GM12878 (cell line): ENCODE measurements at regions not wholly inside any gene's neighbourhood (a gene's known extent, or its start where the extent isn't known, plus 50 kb on each side); places are given as distances from the start of the nearest gene placed in this dataset.

ENCODE experiments used
- ATAC-seq: fragments of 200-7000 bp; cut with Tn5 transposase; 3 replicates; pipeline ENCODE4 v1.9.1; 2020; ENCODE audit warnings: mild to moderate bottlenecking, moderate library complexity
- BruUV-seq: library from RNA; stranded (reverse); fragments of 400-500 nt; replicated peaks from 2 replicates; lab custom pipeline; 2021; lab: Mats Ljungman, UMichigan
- CTCF ChIA-PET: fragments of 300-600 bp; sonication (Branson Sonifier 250); formaldehyde crosslinking; extraction: SDS; loops from one replicate; lab custom pipeline; 2021; ENCODE audit warnings: inconsistent platforms; lab: Yijun Ruan, JAX
- POLR2A ChIA-PET: fragments of 350-600 bp; formaldehyde crosslinking; extraction: SDS; loops from one replicate; lab custom pipeline; 2021; ENCODE audit warnings: inconsistent platforms; lab: Charles Lee
- RAD21 ChIA-PET: fragments of 300-600 bp; sonication (Branson Sonifier 250); formaldehyde crosslinking; loops from one replicate; lab custom pipeline; 2023; ENCODE audit warnings: antibody characterized with exemption; ENCODE audit not compliant: unreplicated experiment; lab: Charles Lee
- SMC1A ChIA-PET: fragments of 300-600 bp; sonication (Branson Sonifier 250); formaldehyde crosslinking; loops from one replicate; lab custom pipeline; 2023; ENCODE audit not compliant: unreplicated experiment, uncharacterized antibody; lab: Charles Lee
- DNase-seq: peaks from one replicate; pipeline ENCODE4 v3.0.0-alpha.2; 2011; ENCODE audit warnings: low read depth, low spot score
- FAIRE-seq: peaks from 3 replicates; lab custom pipeline; 2011; peaks lifted over from hg19 to GRCh38; lab: Jason Lieb, UNC
- H2AFZ ChIP-seq: 2 replicates; pipeline ENCODE4 v1.6.0; 2011; ENCODE audit warnings: low read depth, low read length, control low read depth; ENCODE audit not compliant: control insufficient read depth
- H3K27ac ChIP-seq: 2 replicates; pipeline ENCODE4 v1.5.1; 2011; ENCODE audit warnings: control low read depth; ENCODE audit not compliant: control insufficient read depth, insufficient read depth
- H3K27me3 ChIP-seq, 2 experiments: replicated peaks in 1 of 2; 2 replicates each; pipeline versions ENCODE4 v1.6.0 to v1.6.1; 2011; ENCODE audit warnings: low read length in 1 of 2; ENCODE audit not compliant: control insufficient read depth in 2 of 2, insufficient read depth in 2 of 2
- H3K36me3 ChIP-seq, 2 experiments: 2 replicates each; pipeline ENCODE4 v1.5.1; 2011; ENCODE audit warnings: low read length in 1 of 2; ENCODE audit not compliant: control insufficient read depth in 2 of 2, insufficient read depth in 2 of 2
- H3K4me1 ChIP-seq: 2 replicates; pipeline ENCODE4 v1.6.1; 2011; ENCODE audit warnings: mild to moderate bottlenecking, low read length, moderate library complexity, mixed read lengths; ENCODE audit not compliant: control insufficient read depth, insufficient read depth
- H3K4me2 ChIP-seq: 2 replicates; pipeline ENCODE4 v1.6.0; 2011; ENCODE audit warnings: control low read depth; ENCODE audit not compliant: control insufficient read depth, insufficient read depth
- H3K4me3 ChIP-seq: fragments of 200-600 bp; sonication (generic); 2 replicates; pipeline ENCODE4 v1.5.1; 2016
- H3K79me2 ChIP-seq: 2 replicates; pipeline ENCODE4 v1.6.0; 2011; ENCODE audit warnings: low read length; ENCODE audit not compliant: control insufficient read depth, insufficient read depth
- H3K9ac ChIP-seq: 2 replicates; pipeline ENCODE4 v1.8.0; 2011; ENCODE audit warnings: low read length, control low read depth, mixed read lengths; ENCODE audit not compliant: control insufficient read depth, insufficient read depth
- H3K9me3 ChIP-seq: replicated peaks from 3 replicates; pipeline ENCODE4 v1.5.1; 2011; ENCODE audit warnings: mild to moderate bottlenecking, low read length; ENCODE audit not compliant: control insufficient read depth, insufficient read depth
- H4K20me1 ChIP-seq: 2 replicates; pipeline ENCODE4 v1.6.0; 2011; ENCODE audit not compliant: control insufficient read depth, insufficient read depth
- CEBPB ChIP-seq, 2 experiments: fragments of 150-350 bp in 1 of 2; IDR thresholded peaks; 2 replicates each; pipeline ENCODE4 v1.6.1; 2012 to 2014; ENCODE audit warnings: low read depth in 2 of 2, low read length in 2 of 2, borderline replicate concordance in 1 of 2, inconsistent platforms in 1 of 2
- ESRRA ChIP-seq: IDR thresholded peaks from 2 replicates; pipeline ENCODE4 v1.6.1; 2012; ENCODE audit warnings: mild to moderate bottlenecking, low read length, improper control_type of control experiment
- EZH2 ChIP-seq: IDR thresholded peaks from 2 replicates; pipeline ENCODE4 v1.6.1; 2012; ENCODE audit warnings: low read depth, mild to moderate bottlenecking, control low read depth, inconsistent platforms, low read length, borderline replicate concordance; ENCODE audit not compliant: control insufficient read depth
- IRF4 ChIP-seq: IDR thresholded peaks from 2 replicates; pipeline ENCODE4 v1.6.1; 2011; ENCODE audit warnings: low read depth, low read length
- JUND ChIP-seq: IDR thresholded peaks from 2 replicates; pipeline ENCODE4 v1.6.1; 2012; ENCODE audit warnings: low read depth, mild to moderate bottlenecking, low read length, improper control_type of control experiment, moderate library complexity
- MAX ChIP-seq: IDR thresholded peaks from 2 replicates; pipeline ENCODE4 v1.6.1; 2012; ENCODE audit warnings: low read depth, low read length, improper control_type of control experiment
- NKRF ChIP-seq: fragments of 450-650 bp; conservative IDR thresholded peaks from 2 replicates; pipeline ENCODE4 v1.6.1; 2017; ENCODE audit warnings: mild to moderate bottlenecking, moderate library complexity
- POLR2A ChIP-seq: IDR thresholded peaks from 2 replicates; pipeline ENCODE4 v1.6.1; 2011; ENCODE audit warnings: low read depth, mild to moderate bottlenecking, low read length
- POLR2AphosphoS5 ChIP-seq: IDR thresholded peaks from 2 replicates; pipeline ENCODE4 v1.6.1; 2011; ENCODE audit warnings: mild to moderate bottlenecking, low read length, inconsistent platforms
- POU2F2 ChIP-seq: IDR thresholded peaks from 3 replicates; pipeline ENCODE4 v1.6.1; 2011; ENCODE audit warnings: low read depth, mild to moderate bottlenecking, low read length, borderline replicate concordance
- RBBP5 ChIP-seq: fragments of 200-600 bp; sonication (generic); conservative IDR thresholded peaks from 2 replicates; pipeline ENCODE4 v1.6.1; 2016
- SUPT20H ChIP-seq: IDR thresholded peaks from 2 replicates; pipeline ENCODE4 v1.6.1; 2011; ENCODE audit warnings: low read depth, mild to moderate bottlenecking, low read length, moderate library complexity, borderline replicate concordance; ENCODE audit not compliant: control insufficient read depth
- USF2 ChIP-seq: IDR thresholded peaks from 2 replicates; pipeline ENCODE4 v1.6.1; 2011; ENCODE audit warnings: low read depth, low read length, improper control_type of control experiment, borderline replicate concordance
- WGBS: methylation state at CpG from one replicate; pipeline ENCODE4 v1.1.6; 2016; ENCODE audit warnings: low lambda C conversion rate; ENCODE audit not compliant: insufficient replicate concordance, insufficient coverage; ENCODE audit errors: missing lambda C conversion rate; 5-methylcytosine and 5-hydroxymethylcytosine counted together
- in situ Hi-C: fragments of 300-500 bp; cut with MboI; formaldehyde crosslinking; loops from 9 replicates; pipeline ENCODE4 v1.14.3; 2018; ENCODE audit warnings: mixed read lengths
- intact Hi-C: fragments of 100-400 bp; cut with micrococcal nuclease; formaldehyde crosslinking; loops from one replicate; pipeline ENCODE4 v1.14.2; 2022; ENCODE audit not compliant: unreplicated experiment

- ChIA-PET CTCF (no interaction called here), POLR2A (no interaction called here), SMC1A (interaction anchor here (2.0 kb wide), 1 partner anchor 12 kb away, joined by 9 read pairs; no protein-coding TSS in a partner anchor), RAD21 (no interaction called here)
- H3K4me2 ChIP-seq = no peak overlapping the region
- TF ChIP-seq POLR2A (no peak), RBBP5 (no peak), NKRF (no peak), IRF4 (no peak), USF2 (no peak), POU2F2 (no peak), CEBPB (IDR thresholded peaks at IDR 0.05; ENCODE audit: borderline replicate concordance in 1 of 2, low read depth in 2 of 2, low read length in 2 of 2) (no peak), JUND (no peak), MAX (no peak), POLR2AphosphoS5 (no peak), ESRRA (no peak), SUPT20H (no peak), EZH2 (no peak)
- ATAC-seq (no peak), FAIRE-seq (no peak), DNase-seq (no peak)
- intact Hi-C loops = no loop called here
- WGBS = 44% methylated on average over 2 of the region's 2 CpGs
- H3K36me3 ChIP-seq = no peaks in the 10 kb centered on the region
- no peaks in the 10 kb centered on the region for H3K79me2 ChIP-seq
- in situ Hi-C loops = no loop called here
- no peaks in the 10 kb centered on the region for H3K9me3 ChIP-seq
- H4K20me1 ChIP-seq = no peaks in the 10 kb centered on the region
- BruUV-seq = no TSS peak
- no peak overlapping the region for H3K4me3 ChIP-seq
- H3K4me1 ChIP-seq = no peaks in the 10 kb centered on the region
- no peak overlapping the region for H2AFZ ChIP-seq
- H3K9ac ChIP-seq = no peak overlapping the region
- H3K27me3 ChIP-seq = no peaks in the 10 kb centered on the region
- H3K27ac ChIP-seq = no peak overlapping the region
Observed at GRCh38 chr6:139711804-139712585, 337.5 kb upstream of the CITED2 start.
